Large intestine (tissue), 3 donors: ENCODE measurements at regions not wholly inside any gene's neighbourhood (a gene's known extent, or its start where the extent isn't known, plus 50 kb on each side); places are given as distances from the start of the nearest gene placed in this dataset.
"Not testable (repeated sequence)": the region's sequence is repeated elsewhere in the genome, so short reads cannot be mapped to it uniquely, and the experiment has no call there.

Experiments used
- DNase-seq, 2 donors: peaks; one replicate each; pipeline versions ENCODE4 v3.0.0 to v3.0.0-alpha.2; 2013
- H3K27ac ChIP-seq: one replicate; pipeline ENCODE4 v1.5.1; 2013; ENCODE audit warnings: low read length
- H3K27me3 ChIP-seq: 2 replicates; pipeline ENCODE4 v1.6.1; 2013; ENCODE audit warnings: low read length; ENCODE audit not compliant: control insufficient read depth, insufficient read depth
- H3K36me3 ChIP-seq: 2 replicates; pipeline ENCODE4 v1.6.1; 2013; ENCODE audit warnings: low read length; ENCODE audit not compliant: control insufficient read depth, insufficient read depth
- H3K4me1 ChIP-seq: one replicate; pipeline ENCODE4 v1.6.1; 2013; ENCODE audit warnings: low read length; ENCODE audit not compliant: control insufficient read depth, insufficient read depth
- H3K4me3 ChIP-seq: one replicate; pipeline ENCODE4 v1.5.1; 2013; ENCODE audit warnings: low read length
- H3K9me3 ChIP-seq: one replicate; pipeline ENCODE4 v1.6.1; 2013; ENCODE audit warnings: mild to moderate bottlenecking, low read depth, low read length, moderate library complexity; ENCODE audit not compliant: control insufficient read depth
- WGBS: methylation state at CpG from one replicate; pipeline ENCODE4 v1.1.5; 2013; ENCODE audit warnings: low lambda C conversion rate; ENCODE audit not compliant: insufficient coverage; 5-methylcytosine and 5-hydroxymethylcytosine counted together

DNA sequence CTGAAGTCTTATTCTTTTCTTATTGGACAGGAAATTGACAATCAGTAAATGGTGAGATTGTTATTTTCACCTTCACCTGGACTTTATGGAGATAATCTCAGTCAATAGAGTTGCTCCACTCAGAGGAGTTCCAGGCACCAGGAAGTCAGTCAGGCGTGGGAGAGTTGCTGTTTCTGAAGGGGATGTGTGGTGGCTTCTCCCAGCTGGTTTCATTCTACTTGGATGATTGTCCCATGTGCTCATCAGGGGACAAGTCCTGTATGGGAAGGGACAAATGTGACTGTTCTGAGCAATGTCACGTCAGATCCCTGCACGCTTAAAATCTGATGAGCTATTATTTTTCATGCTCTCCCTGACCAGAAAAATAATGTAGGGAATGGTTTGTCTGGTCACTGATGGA, 222.5 kb upstream of the PITRM1 start:
- Histone ChIP-seq H3K9me3 (peaks cover 6% of the 10 kb centered on the region), H3K36me3 (no peaks in the 10 kb centered on the region), H3K4me3 (no peak overlapping the region), H3K27me3 (no peaks in the 10 kb centered on the region), H3K4me1 (no peaks in the 10 kb centered on the region), H3K27ac (no peak overlapping the region)
- WGBS = 100% methylated on average over 1 of the region's 3 CpGs
- no peak for DNase-seq

DNA sequence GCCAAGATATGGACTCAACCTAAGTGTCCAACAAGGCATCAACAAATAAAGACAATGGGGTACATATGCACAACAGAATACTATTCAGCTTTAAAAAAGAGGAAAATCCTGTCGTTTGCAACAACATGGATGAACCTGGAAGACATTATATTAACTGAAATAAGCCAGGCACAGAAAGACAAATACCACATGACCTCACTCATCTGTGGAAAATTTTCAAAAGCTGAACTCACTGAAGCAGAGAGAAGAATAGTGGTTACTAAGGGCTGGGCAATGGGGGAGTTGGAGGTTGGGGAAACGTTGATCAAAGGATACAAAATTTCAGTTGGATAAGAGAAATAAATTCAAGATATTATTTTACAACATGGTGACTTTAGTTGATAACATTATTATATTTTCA, 221.4 kb upstream of the PITRM1 start:
- 55% methylated on average over 2 of the region's 2 CpGs for WGBS
- no peaks in the 10 kb centered on the region for H3K4me1 ChIP-seq
- no peaks in the 10 kb centered on the region for H3K36me3 ChIP-seq
- no peak for DNase-seq
- H3K27ac ChIP-seq = no peak overlapping the region
- H3K9me3 ChIP-seq = peaks cover 2% of the 10 kb centered on the region
- H3K27me3 ChIP-seq = no peaks in the 10 kb centered on the region
- H3K4me3 ChIP-seq = no peak overlapping the region

DNA sequence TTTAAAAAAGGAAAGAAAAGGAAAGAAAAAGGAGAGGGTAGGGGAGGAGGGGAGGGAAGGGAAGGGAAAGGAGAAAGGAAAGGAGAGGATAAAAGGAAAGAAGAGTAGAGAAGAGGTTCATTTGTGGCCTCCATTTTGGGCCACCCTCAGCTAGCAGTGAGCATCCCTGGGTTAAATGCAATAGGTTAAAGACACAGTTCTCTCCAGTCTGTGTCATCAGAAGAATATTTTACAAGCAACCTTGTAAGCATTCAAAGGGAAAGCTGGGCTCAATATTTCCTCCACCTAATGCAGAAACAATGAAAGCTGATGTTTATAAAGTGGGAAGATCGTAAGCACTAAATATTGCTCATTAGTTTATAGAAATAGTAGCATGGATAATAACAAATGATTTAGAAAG, 219.1 kb upstream of the PITRM1 start:
- H3K4me3 ChIP-seq = no peak overlapping the region
- no peak overlapping the region for H3K27ac ChIP-seq
- H3K9me3 ChIP-seq = peaks cover 2% of the 10 kb centered on the region
- H3K36me3 ChIP-seq = no peaks in the 10 kb centered on the region
- 83% methylated on average over 1 of the region's 1 CpG for WGBS
- H3K27me3 ChIP-seq = no peaks in the 10 kb centered on the region
- DNase-seq = no peak
- H3K4me1 ChIP-seq = no peaks in the 10 kb centered on the region

DNA sequence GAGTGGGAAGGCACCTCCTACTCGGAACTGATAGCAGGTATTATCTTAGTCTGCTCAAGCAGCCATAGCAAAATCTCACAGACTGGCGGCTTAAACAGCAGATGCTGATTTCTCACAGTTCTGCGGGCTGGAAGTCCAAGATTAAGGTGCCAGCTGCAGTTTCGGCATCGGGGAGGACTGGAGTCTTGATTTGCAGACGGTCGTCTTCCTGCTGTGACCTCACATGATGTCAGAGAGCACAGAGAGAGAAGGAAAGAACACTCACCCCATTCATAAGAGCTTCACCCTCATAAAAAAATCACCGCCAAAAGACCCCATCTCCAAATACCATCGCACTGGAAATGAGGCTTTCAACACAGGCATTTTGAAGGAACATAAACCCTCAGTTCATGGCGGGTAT, 216.5 kb upstream of the PITRM1 start:
- H3K27ac ChIP-seq = no peak overlapping the region
- no peaks in the 10 kb centered on the region for H3K36me3 ChIP-seq
- WGBS = no CpG with 5 or more reads among the region's 10 CpGs
- no peaks in the 10 kb centered on the region for H3K9me3 ChIP-seq
- no peaks in the 10 kb centered on the region for H3K4me1 ChIP-seq
- H3K4me3 ChIP-seq = no peak overlapping the region
- DNase-seq = no peak
- no peaks in the 10 kb centered on the region for H3K27me3 ChIP-seq

DNA sequence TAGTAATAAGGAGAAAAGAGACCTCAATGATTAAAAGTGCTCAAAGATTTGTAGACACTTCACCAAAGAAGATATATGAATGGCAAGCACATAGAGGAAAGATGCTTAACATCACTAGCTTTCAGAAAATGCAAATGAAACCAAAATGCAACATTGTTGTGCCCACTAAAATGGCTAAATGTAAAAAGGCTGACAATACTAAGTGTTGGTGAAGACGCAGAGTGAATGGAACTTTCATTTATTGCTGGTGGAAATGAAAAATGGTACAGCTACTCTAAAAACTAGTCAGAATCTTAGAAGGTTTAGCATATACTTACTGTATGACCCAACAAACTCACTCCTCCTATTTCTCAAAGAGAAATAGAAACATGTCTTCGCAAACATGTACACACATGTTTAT, 212.9 kb upstream of the PITRM1 start:
- no peak overlapping the region for H3K27ac ChIP-seq
- no peaks in the 10 kb centered on the region for H3K27me3 ChIP-seq
- H3K4me3 ChIP-seq = no peak overlapping the region
- DNase-seq = no peak
- 100% methylated on average over 1 of the region's 2 CpGs for WGBS
- H3K4me1 ChIP-seq = no peaks in the 10 kb centered on the region
- no peaks in the 10 kb centered on the region for H3K9me3 ChIP-seq
- no peaks in the 10 kb centered on the region for H3K36me3 ChIP-seq

DNA sequence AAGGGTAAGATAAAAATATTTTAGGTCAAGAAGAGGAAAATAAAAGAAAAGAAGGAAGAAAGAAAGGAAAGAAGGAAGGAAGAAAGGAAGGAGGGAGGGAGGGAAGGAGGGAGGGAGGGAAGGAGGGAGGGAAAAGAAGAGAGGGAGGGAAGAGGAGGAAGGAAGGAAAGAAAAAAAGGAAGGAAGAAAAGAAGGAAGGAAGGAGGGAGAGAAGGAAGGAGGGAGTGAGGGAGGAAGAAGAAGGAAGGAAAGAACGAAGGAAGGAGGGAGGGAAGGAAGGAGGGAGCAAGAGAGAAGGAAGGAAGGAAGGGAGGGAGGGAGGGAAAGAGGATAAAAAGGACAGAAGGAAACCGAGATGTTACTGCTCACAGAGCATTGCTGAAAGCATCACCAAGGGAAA, 209.5 kb upstream of the PITRM1 start:
- 87% methylated on average over 2 of the region's 2 CpGs for WGBS
- no peaks in the 10 kb centered on the region for H3K27me3 ChIP-seq
- no peak for DNase-seq
- no peak overlapping the region for H3K4me3 ChIP-seq
- H3K36me3 ChIP-seq = no peaks in the 10 kb centered on the region
- no peaks in the 10 kb centered on the region for H3K4me1 ChIP-seq
- no peak overlapping the region for H3K27ac ChIP-seq
- H3K9me3 ChIP-seq = no peaks in the 10 kb centered on the region

DNA sequence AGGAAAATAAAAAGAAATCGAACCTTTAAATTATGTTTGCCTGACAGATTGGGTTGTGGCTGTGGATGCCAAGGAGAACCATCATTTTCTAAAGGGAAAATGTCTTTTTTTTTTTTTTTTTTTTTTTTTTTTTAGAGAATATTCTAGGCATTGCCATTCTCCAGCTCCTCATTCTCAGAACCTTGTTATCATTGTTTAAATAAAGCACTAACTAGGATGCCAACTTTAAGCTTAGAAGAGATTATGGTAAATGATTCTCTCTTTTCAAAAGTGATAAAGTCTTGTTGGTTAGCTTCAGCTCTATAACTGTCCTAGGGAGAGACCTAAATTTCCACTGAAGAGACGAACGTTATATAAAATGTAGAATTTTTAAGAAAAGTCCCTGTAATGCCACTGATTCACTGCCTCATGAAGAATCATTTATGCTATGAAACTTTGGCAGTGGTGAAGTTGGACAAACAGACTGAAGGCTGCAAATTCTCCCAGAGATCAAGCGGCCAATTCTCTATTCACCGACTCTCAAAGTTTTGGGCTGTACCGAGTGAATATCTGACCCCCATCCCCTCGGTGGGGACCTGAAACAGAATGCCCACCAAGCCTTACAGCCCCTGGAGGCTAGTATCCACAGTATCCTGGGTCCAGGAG, 207.9 kb upstream of the PITRM1 start:
- Histone ChIP-seq H3K36me3 (no peaks in the 10 kb centered on the region), H3K27me3 (no peaks in the 10 kb centered on the region), H3K4me3 (no peak overlapping the region), H3K9me3 (no peaks in the 10 kb centered on the region), H3K4me1 (no peaks in the 10 kb centered on the region), H3K27ac (no peak overlapping the region)
- 90% methylated on average over 3 of the region's 7 CpGs for WGBS
- no peak for DNase-seq

DNA sequence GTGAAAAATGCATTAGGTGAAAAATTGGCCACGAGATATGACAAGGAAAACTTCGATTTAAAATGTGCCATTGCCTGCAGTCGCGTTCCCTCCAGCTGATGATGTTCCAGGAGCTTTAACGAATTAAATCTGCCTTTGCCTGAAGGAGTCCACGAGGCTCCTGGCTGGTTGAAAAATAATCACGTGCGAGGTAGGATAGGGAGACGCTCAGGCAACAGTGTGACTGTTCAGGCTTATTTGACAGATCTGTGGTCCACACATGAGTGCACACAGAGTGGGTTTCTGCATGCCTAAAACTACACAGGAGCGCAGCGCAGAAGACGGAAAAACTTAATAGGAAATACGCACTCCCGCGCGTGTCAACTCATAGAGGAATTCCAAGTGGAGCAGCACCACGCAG, 204.0 kb upstream of the PITRM1 start:
- Histone ChIP-seq H3K9me3 (no peaks in the 10 kb centered on the region), H3K4me3 (no peak overlapping the region), H3K4me1 (no peaks in the 10 kb centered on the region), H3K36me3 (no peaks in the 10 kb centered on the region), H3K27me3 (no peaks in the 10 kb centered on the region), H3K27ac (no peak overlapping the region)
- DNase-seq = no peak
- 93% methylated on average over 3 of the region's 17 CpGs for WGBS

DNA sequence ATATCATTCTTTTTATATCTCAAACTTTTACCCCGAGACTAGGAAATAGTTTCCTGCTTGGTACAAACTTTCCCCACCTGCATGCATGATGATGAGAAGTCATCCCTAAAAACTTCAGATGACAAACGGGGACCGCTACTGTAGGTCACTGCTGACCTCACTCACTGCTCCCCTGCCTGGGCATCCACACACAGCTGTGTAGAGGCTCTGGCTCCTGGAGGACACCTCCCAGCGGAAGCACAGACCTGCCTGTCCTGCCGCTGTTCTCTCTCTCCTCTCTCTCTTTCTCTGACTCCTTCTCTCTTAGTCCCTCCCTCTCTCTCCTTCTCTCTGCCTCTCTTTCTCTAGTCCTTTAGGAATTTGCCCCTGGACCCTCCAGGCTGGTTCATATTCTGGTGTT, 202.9 kb upstream of the PITRM1 start:
- WGBS = 80% methylated on average over 1 of the region's 5 CpGs
- Histone ChIP-seq H3K27ac (no peak overlapping the region), H3K27me3 (no peaks in the 10 kb centered on the region), H3K4me1 (no peaks in the 10 kb centered on the region), H3K4me3 (no peak overlapping the region), H3K36me3 (no peaks in the 10 kb centered on the region), H3K9me3 (no peaks in the 10 kb centered on the region)
- no peak for DNase-seq

DNA sequence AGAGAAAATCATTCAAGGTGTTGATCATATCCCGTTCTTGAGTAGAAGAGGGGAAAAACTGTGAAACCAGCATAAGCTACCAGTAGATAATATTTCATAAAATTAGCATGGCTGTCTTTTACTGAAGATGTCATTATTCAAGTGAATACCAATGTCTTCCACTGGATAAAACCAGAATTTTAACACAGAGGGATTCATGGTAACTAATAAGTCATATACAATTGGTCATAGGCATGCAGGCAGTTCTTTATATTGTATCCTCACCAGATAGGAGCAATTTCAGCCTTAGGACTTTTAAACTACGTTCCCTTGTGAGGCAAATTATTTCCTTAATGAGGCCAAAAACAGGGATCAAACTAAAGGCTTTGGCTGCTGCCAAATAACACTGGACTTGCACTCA, 202.3 kb upstream of the PITRM1 start:
- H3K4me3 ChIP-seq = no peak overlapping the region
- H3K27ac ChIP-seq = no peak overlapping the region
- no peaks in the 10 kb centered on the region for H3K9me3 ChIP-seq
- no peaks in the 10 kb centered on the region for H3K27me3 ChIP-seq
- H3K4me1 ChIP-seq = no peaks in the 10 kb centered on the region
- no peak for DNase-seq
- no peaks in the 10 kb centered on the region for H3K36me3 ChIP-seq
- WGBS = 73% methylated on average over 1 of the region's 2 CpGs

DNA sequence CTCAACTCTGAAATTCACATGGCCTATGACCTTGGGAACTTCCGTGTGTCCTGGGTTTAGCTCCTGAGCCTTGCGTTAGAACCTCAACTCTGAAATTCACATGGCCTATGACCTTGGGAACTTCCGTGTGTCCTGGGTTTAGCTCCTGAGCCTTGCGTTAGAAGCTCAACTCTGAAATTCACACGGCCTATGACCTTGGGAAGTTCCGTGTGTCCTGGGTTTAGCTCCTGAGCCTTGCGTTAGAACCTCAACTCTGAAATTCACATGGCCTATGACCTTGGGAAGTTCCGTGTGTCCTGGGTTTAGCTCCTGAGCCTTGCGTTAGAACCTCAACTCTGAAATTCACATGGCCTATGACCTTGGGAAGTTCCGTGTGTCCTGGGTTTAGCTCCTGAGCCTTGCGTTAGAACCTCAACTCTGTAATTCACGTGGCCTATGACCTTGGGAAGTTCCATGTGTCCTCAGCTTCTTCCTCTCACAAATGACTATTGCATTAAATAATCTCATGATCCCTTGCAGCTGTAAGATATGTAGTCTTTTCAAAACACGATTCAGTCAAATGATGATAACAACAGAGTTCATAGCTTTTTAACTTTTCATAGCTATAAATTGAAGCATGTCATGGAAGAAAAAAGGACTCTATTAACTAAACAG, 200.9 kb upstream of the PITRM1 start:
- not testable (repeated sequence) for H3K27me3 ChIP-seq, H3K27ac ChIP-seq, H3K4me1 ChIP-seq, H3K36me3 ChIP-seq, DNase-seq, H3K4me3 ChIP-seq, H3K9me3 ChIP-seq
- WGBS = no CpG with 5 or more reads among the region's 13 CpGs
